GM13977 (cell line): ENCODE measurements at regions not wholly inside any gene's neighbourhood (a gene's known extent, or its start where the extent isn't known, plus 50 kb on each side); places are given as distances from the start of the nearest gene placed in this dataset.

ENCODE experiments used
- DNase-seq: peaks from one replicate; pipeline ENCODE4 v3.0.0; 2012; ENCODE audit warnings: low spot score
- in situ Hi-C: fragments of 300-500 bp; cut with MboI; formaldehyde crosslinking; loops from one replicate; pipeline ENCODE4 v1.12.0; 2022; ENCODE audit warnings: low sequenced_read_pairs, low pct_unique_long_range_greater_than_20kb, mixed read lengths, inconsistent platforms; ENCODE audit not compliant: unreplicated experiment
- TF ChIP-seq, protein P1 (sequence below): IDR thresholded peaks from 2 replicates; pipeline ENCODE4 v1.5.1; 2012; ENCODE audit warnings: mild to moderate bottlenecking, control low read depth; ENCODE audit not compliant: insufficient read depth; ENCODE audit errors: extremely low read depth, missing control alignments

DNA sequence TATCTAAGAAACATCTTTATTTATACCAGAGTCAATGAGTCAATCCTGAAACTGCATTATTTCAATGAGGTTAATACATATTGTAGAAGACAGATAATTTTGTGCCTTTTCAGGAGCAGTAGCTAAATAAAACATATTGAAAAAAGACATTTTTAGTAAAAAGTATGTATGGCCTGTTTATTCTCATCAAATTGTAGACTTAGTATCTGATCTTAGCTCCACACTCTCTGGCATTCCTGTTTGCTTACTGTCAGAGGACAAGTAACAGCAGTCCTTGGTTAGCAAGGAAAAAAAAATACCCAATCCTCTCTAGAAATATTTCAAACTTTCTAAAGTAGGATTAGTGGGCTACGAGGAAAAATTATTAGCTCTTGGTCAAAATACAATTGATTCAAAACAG, 50.5 kb upstream of the GUCY1A1 start:
- in situ Hi-C loops: no loop called here
- TF ChIP-seq, protein P1, sequence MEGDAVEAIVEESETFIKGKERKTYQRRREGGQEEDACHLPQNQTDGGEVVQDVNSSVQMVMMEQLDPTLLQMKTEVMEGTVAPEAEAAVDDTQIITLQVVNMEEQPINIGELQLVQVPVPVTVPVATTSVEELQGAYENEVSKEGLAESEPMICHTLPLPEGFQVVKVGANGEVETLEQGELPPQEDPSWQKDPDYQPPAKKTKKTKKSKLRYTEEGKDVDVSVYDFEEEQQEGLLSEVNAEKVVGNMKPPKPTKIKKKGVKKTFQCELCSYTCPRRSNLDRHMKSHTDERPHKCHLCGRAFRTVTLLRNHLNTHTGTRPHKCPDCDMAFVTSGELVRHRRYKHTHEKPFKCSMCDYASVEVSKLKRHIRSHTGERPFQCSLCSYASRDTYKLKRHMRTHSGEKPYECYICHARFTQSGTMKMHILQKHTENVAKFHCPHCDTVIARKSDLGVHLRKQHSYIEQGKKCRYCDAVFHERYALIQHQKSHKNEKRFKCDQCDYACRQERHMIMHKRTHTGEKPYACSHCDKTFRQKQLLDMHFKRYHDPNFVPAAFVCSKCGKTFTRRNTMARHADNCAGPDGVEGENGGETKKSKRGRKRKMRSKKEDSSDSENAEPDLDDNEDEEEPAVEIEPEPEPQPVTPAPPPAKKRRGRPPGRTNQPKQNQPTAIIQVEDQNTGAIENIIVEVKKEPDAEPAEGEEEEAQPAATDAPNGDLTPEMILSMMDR: no peak
- no peak for DNase-seq

GRCh38 chr4:155615081-155615887, 51.4 kb upstream of the GUCY1A1 start:
- TF ChIP-seq, protein P1: no peak
- no peak for DNase-seq
- in situ Hi-C loops: no loop called here

- no peak for DNase-seq
- in situ Hi-C loops: no loop called here
- TF ChIP-seq, protein P1: no peak
Measured at GRCh38 chr4:155614111-155614762, 52.4 kb upstream of the GUCY1A1 start.

DNA sequence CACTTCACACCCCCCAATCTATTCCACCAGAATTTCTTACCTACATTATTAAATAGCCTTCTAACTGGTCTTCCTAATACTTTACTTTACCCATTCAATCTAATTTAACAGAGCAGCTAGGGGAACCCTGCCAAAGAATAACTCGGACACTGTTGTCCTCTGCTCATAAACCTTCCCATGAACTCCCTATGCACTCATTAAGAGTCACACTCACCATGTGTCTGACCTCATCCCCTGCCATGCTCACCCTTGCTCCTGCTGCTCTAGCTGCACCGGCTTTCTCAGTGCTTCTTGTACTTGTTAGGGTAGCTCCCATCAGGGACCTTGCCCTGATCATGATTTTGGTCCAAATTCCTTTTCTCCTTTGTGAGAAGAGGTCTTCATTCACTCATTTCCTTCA, 54.6 kb upstream of the GUCY1A1 start:
- TF ChIP-seq, protein P1: no peak
- no peak for DNase-seq
- in situ Hi-C loops: no loop called here

DNA sequence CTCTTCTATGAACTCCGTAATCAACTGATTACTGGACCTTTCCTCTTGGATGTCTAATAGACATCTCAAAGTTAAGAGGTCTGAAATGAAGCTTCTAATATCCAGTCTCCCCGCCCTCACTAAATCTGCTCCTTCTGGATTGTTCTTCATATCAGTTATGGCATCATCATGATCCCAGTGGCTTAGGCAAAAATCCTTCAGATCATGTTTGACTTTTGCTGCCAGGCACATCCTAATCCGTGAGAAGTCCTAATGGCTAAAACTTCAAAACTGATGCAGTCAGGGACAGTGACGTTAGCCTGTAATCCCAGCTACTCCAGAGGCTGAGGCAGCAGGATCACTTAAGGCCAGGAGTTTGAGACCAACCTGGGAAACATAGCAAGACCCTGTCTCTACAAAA, 55.1 kb upstream of the GUCY1A1 start:
- TF ChIP-seq, protein P1: no peak
- in situ Hi-C loops: no loop called here
- no peak for DNase-seq

DNA sequence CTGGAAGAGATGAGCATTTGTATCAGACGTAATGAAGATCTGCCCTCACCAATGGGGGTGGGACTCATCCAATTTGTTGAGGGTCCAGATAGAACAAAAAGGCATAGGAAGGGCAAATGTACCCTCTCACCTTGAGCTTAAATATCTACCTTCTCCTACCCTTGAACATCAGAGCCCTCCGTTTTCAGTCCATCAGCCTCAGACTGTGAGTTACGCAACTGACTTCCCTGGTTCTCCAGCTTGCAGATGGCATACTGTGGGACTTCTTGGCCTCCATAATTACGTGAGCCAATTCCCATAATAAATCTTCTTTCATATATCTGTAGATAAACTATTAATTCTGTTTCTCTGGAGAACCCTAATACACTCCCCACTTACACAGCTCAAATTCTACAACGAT, 56.5 kb upstream of the GUCY1A1 start:
- in situ Hi-C loops: no loop called here
- TF ChIP-seq, protein P1: no peak
- DNase-seq: no peak
